HK-2 (cell line): ENCODE measurements at regions not wholly inside any gene's neighbourhood (a gene's known extent, or its start where the extent isn't known, plus 50 kb on each side); places are given as distances from the start of the nearest gene placed in this dataset.

Experiments
- DNase-seq: peaks from one replicate; pipeline ENCODE4 v3.0.0-alpha.2; 2018; ENCODE audit not compliant: unreplicated experiment

DNA sequence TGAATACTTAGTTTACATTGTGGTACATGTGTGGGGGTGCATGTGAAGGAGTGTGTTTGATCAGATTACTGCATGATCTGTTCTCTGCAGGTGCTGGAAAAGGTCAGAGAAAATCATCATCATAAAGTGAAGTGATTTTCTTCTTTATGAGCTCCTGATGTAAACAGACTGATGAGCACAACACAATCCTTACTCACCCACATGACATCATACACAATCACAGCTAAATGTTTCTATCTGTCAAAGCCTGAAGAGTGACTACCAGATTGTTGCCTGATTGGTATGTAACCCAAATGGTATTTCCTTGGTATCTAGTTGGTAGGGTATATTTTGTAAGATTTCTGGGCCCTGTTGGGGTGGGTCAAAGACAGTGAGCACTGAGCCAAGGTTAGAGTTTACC, 270.8 kb downstream of the FOXG1 start:
- no peak for DNase-seq

DNA sequence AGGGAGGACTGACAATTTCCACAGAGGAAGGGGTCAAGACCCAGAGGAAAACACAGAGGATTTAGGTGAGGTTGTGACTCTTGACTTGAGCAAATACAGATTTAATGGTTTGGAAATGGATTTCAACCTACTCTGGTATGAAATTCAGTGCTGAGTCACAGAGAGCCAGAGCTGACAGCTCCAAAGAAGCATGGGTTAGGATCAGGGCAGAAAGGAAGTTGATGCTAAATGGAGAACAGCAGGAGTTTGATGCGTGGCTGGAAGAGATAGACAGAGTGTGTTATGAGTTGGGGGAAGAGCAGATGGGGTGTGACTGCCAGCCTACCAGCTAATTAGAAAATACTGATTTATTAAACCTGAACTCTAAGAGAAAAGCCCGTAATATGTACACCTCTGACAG, 272.6 kb downstream of the FOXG1 start:
- no peak for DNase-seq

DNA sequence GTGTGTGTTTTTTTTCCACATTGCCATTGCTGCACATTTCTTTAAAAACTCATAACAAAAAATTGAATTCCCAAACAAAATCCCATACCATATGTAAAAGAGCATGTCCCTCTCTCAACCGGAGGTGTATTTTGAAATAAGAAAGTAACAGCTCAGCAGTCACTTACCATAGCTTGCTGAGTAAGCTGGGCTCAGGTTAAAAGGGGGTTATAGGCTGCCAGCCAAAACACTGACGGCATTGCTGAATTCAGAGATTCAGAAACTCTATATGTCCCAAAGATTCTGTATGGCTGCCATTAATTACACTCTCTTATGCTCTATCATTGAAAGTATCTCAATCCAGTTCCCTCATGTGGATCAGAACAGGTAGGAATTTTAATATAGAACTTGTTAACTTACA, 276.0 kb downstream of the FOXG1 start:
- DNase-seq: no peak

DNA sequence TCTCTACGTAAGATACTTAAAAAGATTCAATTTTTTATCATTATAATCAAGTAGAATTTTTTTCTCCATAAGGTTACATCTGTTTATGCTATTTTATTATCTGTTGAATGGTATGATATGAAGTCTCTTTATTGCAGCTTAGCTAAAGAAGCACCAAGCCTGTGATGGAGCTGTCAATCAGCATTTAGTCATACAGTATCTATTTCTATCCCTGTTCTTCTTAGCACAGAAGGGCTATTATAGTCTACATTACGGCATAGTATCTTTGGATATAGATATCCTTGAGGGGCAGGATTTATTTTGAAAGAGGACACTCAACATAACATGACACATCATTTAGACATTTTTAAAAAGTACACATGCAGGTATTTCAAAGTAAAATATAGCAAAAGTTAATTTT, 277.1 kb downstream of the FOXG1 start:
- DNase-seq: no peak

DNA sequence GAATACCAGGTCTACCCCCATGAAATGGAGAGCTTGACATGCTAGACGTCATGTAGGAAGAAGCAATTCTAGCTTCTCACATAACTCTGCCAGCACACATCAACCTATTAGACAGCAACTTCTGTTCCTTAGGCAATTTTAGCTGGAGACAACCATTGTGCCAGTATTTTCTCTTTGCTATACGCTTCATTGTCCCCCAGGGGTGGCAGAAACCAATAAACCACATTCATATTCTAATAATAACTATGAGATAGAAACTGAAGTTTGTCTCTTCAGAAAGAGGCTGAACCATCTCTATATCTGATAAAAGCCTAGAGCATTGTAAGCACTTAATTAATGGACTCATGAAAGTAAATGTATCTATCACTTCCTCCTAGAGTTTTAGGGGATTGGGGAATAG, 278.6 kb downstream of the FOXG1 start:
- no peak for DNase-seq

DNA sequence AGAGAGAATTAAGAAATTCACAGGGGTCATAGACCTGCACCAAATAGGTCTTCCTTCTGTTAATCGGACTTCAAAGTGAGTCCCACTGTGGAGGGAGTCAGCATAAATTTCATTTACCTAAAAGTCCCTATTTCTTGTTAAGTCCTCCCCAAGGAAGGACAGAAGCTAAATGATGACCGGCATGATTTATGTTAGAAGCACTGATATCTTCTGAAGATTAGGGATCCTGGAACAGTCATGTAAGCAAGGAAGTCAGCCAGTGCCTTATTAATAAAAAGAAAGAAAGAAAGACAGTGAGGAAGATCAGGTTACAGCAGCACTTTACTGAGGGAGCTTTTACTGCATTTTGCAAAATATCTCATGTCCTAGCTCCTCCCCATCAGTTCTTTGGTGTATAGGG, 287.5 kb downstream of the FOXG1 start:
- DNase-seq: no peak

DNA sequence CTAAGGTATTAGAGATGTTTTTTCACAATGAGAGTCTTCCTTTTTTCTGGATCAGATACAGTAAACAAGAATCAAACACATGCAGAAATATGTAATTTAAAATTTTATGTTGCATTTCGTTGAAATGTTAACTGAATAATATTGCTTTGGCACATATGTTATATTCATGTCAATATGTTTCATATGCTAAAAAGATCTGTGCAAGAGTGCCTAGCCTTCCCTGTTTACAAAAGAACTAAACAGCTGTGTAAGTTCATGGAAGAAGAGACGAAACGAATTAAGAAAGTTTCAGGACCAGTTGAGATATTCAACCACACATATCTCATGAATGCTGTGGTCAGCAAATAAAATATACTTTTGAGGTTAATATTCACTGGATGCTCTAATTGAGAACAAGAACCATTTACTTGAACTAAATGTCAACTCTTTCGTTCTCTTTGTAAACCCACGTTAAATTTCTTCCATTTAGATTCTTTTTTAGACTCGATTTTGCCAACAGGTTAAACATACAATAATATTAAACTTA, 289.5 kb downstream of the FOXG1 start:
- DNase-seq: no peak

DNA sequence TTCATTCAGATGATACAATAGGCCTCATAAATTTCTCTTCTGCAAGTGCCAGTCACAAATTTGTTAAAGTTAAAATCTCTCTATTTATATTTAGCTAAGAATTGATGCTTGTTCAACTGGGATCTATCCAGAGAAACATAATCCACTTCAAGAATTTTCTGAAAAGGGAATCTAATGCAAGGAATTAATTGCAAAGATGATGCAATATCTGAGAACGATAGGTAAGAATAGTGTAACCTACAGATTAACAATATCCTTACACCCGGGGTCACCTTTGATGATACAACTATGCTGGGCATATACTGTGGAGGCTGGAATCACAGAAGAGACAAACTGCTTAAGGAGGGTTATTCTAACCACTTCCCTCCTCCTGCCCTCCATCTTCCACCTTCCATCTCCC, 295.1 kb downstream of the FOXG1 start:
- no peak for DNase-seq

DNA sequence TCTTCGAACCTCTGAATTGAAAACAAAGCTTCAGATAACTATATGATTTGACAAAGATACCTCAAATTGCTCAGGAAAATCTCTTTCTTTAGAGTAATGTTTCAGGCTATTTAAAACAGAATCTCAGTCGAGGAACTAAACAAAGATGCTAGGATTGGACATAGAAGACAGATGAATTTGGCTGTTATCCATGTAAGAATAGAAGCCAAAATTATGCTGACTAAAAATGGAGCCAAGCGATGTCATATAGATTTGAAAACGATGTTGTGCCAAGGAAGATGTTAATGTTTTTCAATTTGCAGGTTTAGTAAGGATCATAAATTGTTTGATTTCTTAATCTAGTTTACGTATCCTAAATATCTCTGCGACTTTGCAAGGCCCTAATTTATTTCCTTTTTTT, 295.9 kb downstream of the FOXG1 start:
- DNase-seq: no peak

DNA sequence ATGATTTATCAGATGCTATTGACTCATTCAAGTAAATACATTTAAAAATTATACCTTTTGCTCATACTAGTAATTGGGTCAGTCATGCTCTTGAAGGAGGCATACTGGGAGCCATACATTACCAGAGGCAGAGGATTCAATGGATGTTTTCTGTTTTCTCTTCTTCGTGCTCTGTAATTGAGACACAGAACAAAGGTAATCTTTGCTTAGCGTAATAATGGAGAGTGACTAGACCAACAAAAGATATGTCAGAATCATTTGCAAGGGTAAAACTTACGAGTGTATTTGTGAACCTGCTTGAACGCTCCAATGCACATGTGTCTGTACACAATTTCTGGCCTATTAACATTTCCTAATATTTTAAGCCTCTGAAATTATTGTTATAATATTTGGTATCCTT, 296.4 kb downstream of the FOXG1 start:
- DNase-seq: no peak

DNA sequence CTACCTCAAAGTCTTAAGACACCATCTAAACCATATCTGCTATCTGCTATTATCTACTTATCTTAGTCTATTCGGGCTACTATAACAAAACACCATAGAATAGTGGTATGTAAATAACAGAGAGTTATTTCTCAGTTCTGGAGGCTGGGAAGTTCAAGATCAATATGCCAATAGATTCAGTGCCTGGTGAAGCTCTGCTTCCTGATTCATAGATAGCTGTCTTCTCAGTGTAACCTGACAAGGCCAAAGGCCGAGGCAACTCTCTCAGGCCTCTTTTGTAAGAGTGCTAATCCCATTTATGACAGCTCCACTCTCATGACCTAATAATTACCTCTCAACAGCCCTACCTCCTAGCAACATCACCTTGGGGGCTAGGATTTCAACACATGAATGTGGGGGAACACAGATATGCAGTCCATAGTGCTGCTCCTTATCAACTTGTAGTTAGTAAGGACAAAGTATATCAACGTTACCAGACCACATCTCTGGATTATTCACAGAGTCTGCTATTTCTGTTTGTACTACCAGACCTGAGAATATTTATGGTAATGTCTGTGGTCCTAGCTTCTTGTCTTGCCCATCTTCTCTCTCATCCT, 297.8 kb downstream of the FOXG1 start:
- DNase-seq: no peak

DNA sequence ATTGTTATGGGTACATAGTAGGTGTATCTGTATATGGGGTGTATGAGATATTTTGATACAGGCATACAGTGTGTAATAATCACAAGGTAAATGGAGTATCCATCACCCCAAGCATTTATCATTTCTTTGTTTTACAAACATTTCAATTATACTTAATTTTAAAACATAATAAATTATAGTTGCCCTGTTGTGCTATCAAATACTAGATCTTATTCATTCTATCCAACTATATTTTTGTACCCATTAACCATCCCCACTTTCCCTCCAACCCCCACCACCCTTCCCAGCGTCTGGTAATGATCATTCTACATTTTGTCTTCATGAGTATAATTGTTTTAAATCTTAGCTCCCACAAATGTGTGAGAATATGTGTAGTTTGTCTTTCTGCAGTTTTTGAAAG, 302.6 kb downstream of the FOXG1 start:
- no peak for DNase-seq

DNA sequence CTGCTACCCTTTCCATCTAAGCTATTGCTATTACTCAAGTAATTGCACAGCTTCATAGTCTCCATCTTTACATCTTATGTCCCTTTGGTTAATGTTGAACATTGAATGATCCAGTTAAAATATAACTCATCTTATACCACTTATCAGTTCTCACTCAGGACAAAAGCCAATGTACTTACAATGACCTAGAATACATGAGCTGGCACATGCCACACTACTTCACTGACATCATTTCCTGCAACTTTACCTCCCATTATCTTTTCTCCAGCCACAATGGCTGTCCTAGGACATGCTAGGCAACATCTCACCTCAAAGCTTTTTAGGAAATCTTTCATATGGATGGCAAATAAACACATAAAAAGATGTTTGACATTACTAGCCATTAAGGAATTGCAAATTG, 309.2 kb downstream of the FOXG1 start:
- DNase-seq: no peak

DNA sequence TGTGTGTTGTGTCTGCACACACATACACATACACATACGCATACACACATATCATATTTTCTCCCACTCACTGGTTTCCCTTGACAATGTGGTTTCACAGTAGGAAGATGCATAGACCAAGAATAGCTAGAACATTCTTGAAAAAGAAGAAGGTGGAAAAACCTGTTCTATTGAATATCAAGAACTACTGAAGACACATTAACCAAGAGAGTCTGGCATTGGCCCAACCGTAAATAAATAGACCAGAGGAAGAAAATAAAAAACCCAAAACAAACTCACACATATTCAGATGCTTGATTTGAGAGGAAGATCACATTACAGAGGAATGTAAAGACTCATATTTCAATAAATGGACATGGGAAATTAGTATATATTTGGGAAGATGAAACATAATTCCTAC, 311.3 kb downstream of the FOXG1 start:
- DNase-seq: no peak

DNA sequence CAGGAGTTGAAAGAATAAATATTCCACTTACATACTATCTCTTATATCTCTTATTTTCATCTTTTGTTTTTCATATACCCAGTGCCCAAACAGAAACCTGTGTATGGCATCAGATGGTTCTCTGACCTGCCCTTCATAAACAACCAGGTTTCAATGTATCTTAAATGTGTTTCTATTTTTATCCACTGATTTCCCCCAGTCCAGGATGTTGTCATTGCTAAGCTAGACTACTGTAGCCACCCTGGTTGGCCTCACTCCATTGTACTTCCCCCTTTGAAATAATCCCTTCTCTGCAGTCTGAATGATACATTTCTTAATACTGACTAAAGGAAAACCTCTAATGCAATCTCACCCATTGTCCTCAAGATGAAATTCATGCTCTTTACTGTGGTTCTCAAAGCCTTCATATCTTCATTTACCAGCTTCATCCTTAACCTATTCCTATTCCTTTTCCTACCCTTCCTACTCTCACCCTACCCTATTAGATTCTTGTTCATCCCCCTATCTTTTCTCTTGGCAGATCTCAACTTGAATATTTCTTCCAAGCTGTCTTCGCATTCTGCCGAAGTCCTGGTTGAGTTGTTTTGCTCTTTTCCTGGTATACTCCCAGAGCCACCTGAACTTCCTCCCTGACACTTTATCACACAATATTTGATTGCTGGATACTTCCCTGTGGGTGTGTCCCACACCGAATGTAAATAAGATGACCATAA, 312.4 kb downstream of the FOXG1 start:
- DNase-seq: no peak

DNA sequence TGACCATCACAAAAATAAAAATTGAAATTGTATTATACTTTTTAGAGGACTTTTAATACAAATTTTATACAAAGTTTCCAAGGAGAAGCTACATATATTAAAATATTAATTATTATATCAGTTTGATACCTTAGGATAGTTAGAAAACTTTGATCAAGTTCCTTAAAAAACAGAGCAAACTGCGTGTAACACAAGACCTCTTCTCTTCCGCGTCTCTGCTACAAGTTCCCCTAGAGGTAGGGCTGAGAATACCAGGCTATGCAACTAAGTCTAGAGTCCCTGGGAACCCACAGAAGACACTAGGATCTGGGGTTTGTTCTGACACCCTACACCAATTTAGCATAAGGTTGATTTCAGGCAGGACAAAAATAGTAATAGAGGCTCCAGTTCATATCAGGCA, 319.0 kb downstream of the FOXG1 start:
- DNase-seq: no peak

DNA sequence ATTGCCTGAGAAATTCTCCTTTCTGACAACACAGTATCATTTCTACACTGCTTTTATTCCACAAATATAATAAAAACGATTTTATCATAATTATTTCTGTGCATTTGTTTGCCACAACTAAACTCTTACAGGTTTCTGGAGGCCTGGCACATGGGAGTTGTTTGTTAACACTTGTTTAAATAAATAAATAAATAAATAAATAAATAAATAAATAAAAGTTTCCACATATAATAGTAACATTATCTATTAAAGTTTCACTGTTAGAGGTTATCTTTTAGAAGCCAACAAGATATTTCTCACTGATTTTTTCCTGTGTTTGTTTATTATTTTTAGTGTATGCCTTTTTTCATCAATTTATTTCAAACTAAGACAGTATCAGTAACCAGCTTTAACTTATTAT, 323.3 kb downstream of the FOXG1 start:
- DNase-seq: no peak

DNA sequence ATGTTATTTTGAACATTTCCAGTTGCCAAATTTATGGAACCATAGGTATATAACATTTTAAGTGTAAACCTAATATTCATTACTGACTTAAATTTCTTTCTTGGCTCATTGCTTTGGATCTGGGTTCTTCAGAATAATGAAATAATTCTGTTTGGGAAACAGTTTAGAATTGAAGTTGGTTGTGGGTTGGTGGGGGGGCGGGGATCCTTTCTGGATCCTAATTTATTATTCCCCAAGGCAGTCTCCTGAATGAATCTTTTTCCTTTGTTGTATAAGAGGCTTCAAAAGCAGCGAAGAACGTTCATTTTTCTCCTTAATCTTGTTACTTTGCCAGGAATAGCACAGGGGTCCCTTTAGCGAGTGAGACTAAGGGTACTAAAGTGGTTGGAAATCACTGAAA, 325.5 kb downstream of the FOXG1 start:
- no peak for DNase-seq

DNA sequence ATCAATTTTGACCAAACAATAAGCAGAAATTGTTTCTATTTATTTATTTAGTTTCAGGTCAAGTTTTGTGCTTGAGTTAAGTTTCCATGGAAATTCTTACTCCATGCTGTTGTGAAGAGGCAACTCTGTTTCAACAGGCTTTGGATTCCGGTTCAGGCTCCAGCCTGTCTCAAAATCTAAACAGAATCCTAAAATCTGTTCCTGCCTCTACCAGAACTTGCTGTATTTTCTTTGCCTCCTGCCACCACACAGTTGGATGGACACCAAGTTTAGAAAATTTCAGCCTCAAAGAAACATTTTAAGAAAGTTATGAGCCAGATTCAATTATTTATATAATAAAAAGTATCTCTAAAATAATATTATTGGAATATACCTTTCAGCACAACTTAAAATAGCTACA, 330.9 kb downstream of the FOXG1 start:
- no peak for DNase-seq

DNA sequence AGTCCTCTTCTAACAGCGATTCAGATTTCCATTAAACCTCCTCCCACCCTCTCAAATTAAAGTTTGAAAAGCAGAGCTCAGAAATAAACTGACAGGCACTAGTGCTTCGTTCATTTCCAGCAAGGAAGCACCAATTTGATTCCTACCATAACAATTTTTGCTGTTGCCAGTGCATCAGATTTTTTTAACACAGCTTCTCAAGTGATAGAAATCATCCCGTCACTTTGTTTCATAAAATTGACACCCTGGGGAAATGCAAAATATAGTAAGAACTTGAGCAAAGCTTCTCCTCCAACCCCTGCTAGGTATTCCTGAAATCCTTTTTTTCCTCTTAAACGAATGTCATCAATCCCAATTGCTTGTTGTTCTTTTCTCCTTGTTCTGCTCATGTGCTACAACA, 332.1 kb downstream of the FOXG1 start:
- DNase-seq: no peak

DNA sequence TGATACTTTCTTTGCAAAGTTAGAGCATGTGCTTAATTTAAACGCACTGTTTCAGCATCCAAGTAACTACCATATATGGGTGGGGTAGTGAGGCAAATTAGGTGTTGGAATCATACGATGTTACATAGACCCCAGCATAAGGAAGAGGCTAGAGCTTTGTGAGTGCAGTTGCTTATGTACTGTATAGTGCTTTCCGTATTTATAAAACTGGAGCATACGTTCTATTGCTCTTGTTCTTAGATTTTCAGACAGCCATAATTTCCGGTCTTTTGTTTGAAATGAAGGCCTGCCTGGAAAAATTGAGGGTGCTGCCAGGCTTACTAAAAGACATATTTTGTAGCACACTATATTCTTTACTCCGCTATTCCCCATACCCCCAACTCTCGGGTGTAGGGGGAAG, 335.7 kb downstream of the FOXG1 start:
- no peak for DNase-seq

DNA sequence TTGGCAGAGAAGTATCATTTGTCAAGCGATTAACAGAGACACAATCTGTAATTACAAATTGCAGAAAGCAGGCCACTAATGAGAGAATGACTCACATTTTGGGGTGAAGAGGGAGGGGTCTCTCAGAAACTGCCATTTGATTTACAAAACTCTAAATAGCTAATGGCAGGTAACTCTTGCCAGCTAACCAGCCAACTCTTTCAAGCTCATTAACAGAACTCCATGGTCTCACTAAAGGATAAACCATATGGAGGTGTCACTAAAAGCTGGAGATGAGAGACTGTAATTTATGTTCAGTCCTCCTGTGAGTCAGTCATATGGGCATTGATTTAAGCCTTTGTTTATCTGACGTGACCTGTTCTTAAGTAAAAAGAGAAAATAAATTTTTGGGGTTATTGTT, 336.4 kb downstream of the FOXG1 start:
- no peak for DNase-seq

DNA sequence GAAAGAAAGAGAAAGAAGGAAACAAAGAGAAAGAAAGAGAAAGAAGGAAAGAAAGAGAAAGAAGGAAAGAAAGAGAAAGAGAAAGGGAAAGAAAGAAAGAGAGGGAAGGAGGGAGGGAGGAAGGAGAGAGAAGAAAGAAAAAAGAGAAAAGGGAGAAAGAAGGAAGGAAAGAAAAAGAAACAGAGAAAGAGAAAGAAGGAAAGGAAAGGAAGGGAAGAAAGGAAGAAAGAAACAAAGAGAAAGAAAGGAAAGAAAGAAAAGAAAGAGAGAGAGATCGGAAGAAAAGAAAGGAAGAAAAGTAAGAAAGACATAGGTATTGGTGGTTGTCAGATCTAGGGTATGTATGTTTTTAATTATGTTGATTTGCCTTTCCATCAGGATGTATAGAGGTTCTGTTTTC, 342.3 kb downstream of the FOXG1 start:
- DNase-seq: no peak

DNA sequence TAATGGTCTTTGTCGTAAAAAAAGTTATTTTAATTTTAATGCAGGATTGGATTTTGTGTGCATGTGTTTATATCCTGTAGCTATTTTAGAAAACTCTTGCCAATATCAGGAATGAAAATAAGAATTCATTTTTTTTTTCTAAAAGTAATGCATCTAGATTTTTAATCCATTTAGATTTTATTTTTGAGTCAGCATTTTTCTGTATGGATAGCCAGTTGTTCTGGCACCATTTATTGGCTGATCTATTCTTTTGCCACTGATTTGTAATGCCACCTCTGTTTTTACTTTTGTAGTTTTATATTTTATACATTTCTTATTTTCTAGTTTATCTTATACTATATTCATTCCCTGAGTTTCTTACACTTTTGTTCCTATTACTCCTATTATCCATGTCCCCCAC, 343.0 kb downstream of the FOXG1 start:
- DNase-seq: no peak
